Bone marrow (tissue), 2 donors: ENCODE measurements at regions not wholly inside any gene's neighbourhood (a gene's known extent, or its start where the extent isn't known, plus 50 kb on each side); places are given as distances from the start of the nearest gene placed in this dataset.
"Not testable (repeated sequence)": the region's sequence is repeated elsewhere in the genome, so short reads cannot be mapped to it uniquely, and the experiment has no call there.

Source experiments
- DNase-seq, 2 donors: peaks; one replicate each; lab custom pipeline; 2025; lab: John Stamatoyannopoulos, UW

GRCh38 chr3:164113371-164114332 is 964.6 kb downstream of the SI start:
- no peak for DNase-seq

- DNase-seq = no peak
Observed at GRCh38 chr3:164096352-164096751, 981.9 kb downstream of the SI start.

GRCh38 chr3:164095949-164096348 is 982.3 kb downstream of the SI start:
- no peak for DNase-seq

- no peak for DNase-seq
Observed at GRCh38 chr3:164095279-164095678, 983.0 kb downstream of the SI start.

GRCh38 chr3:164094546-164094945 is 983.8 kb downstream of the SI start:
- DNase-seq = no peak

GRCh38 chr3:164080208-164080607 is 998.1 kb downstream of the SI start:
- no peak for DNase-seq

GRCh38 chr3:164064298-164064697 is 1014.0 kb downstream of the SI start:
- no peak for DNase-seq

GRCh38 chr3:164060923-164061322 is 1017.4 kb downstream of the SI start:
- DNase-seq = no peak

- DNase-seq = no peak
Observed at GRCh38 chr3:164049847-164050246, 1028.4 kb downstream of the SI start.

GRCh38 chr3:164048451-164048850 is 1029.8 kb downstream of the SI start:
- DNase-seq = no peak

- DNase-seq = no peak
Observed at GRCh38 chr3:164040991-164041390, 1037.3 kb downstream of the SI start.

GRCh38 chr3:164030194-164030593 is 1048.1 kb downstream of the SI start:
- DNase-seq = no peak

- DNase-seq = no peak
Observed at GRCh38 chr3:164024786-164025185, 1053.5 kb downstream of the SI start.

GRCh38 chr3:164023480-164023879 is 1054.8 kb downstream of the SI start:
- no peak for DNase-seq

GRCh38 chr3:164018500-164018899 is 1059.8 kb downstream of the SI start:
- no peak for DNase-seq

- DNase-seq = no peak
Observed at GRCh38 chr3:164007765-164008164, 1070.5 kb downstream of the SI start.

- no peak for DNase-seq
Observed at GRCh38 chr3:164004205-164004604, 1074.1 kb downstream of the SI start.

GRCh38 chr3:164003016-164003415 is 1075.3 kb downstream of the SI start:
- DNase-seq = not testable (repeated sequence)

- no peak for DNase-seq
Observed at GRCh38 chr3:163983940-163984339, 1094.4 kb downstream of the SI start.

GRCh38 chr3:163971861-163972260 is 1106.4 kb downstream of the SI start:
- no peak for DNase-seq

GRCh38 chr3:163957072-163957471 is 1121.2 kb downstream of the SI start:
- DNase-seq = no peak

GRCh38 chr3:163953526-163953925 is 1124.8 kb downstream of the SI start:
- no peak for DNase-seq

GRCh38 chr3:163952499-163952898 is 1125.8 kb downstream of the SI start:
- DNase-seq = no peak
